ENCODE measurements at regions not wholly inside any gene's neighbourhood (a gene's known extent, or its start where the extent isn't known, plus 50 kb on each side); places are given as distances from the start of the nearest gene placed in this dataset.
"Not testable (repeated sequence)": the region's sequence is repeated elsewhere in the genome, so short reads cannot be mapped to it uniquely, and the experiment has no call there.

GRCh38 chrX:55813150-55813549 is 95.6 kb downstream of the RRAGB start:
- DNase-seq (ENCODE audit: low spot score) = no peak

DNA sequence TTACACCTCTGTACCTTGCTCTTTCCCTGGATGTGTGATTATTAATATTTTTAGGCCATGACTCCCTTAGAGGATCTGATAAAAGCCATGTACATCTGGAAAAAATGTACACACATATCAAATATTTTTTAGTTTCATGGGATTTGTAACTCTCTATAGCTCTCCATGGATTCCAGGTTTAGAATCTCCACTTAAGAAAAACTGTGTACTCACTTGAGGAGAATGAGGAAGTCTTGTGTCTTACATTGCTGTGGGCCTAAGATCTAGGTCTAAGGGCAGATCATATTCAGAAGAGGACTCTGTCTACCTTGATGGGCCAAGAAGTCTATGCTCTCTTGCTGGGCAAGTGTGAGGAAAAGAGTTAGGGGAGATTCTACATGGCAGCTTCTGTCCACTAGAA is 98.0 kb downstream of the RRAGB start:
- DNase-seq (ENCODE audit: low spot score) = no peak

- no peak for DNase-seq (ENCODE audit: low spot score)
Measured at GRCh38 chrX:55816023-55816422, 98.5 kb downstream of the RRAGB start.

DNA sequence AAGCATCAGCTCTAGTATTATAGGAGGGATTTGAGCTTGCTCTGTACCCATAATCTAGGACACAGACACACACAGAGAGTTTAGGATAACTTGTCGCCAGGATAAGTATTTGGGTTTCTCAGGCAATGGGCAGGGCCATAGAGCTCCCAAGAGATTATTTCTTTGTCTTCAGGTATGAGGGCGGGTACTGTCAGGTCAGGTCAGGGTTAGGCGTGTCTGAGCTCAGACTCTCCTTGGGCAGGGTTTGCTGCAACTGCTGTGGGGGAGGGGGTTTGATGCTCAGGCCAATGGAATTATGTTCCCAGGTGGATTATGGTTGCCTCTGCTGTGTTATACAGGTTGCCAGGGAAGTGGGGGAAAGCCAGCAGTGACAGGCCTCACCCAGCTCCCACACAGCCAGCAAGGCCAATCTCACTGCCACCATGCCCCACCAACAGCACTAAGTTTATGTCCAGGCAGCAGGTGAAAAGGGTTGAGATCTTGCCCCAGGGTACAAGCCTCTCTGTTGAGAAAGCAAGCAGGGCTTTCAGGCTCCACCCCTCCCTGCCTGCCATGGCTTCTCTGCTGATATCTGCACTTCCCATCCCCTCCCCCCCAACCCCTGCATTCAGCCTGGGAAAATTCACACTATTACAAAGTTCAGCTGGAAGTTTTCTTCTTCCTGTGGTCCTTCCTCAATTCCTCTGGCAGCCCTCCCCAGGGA is 101.3 kb downstream of the RRAGB start:
- DNase-seq (ENCODE audit: low spot score) = no peak

GRCh38 chrX:55839485-55839884 is 121.9 kb downstream of the RRAGB start:
- no peak for DNase-seq (ENCODE audit: low spot score)

DNA sequence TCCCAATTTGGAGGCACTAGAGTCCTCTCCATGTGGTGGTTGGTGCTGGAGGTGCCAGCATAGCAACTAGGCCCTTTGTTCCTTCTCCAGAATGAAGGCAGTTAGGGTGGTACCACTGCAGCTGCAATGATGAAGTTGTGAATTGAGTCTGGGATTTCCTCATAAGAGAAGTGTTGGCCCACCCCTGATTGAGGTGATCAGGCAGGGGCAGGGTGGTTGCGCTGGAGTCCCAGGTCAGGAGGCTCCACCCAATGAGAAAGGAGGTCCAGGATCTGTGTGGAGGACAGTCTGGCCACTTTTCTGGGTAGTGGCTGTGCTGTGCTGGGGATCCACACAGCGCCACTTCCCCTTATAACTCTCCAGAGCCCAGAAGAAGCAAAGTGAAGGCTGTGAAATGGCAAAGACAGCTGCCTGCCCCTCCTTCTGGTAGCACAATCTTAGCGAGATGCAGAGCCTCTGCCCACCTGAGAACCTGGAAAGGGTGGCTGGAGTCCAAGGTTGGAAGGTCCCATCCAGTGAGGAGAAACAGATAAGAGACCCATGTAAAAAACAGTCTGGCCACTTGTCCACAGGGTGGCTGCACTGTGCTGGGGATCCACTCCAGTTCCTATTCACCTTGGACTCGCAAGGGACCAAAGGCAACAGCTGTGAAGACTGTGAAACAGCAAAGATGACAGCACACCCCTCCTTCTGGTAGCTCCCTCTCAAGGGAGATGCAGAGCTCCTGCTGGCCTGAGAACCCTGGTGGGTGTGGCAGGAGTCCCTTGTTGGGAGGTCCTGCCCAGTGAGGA is 124.6 kb downstream of the RRAGB start:
- DNase-seq (ENCODE audit: low spot score) = no peak

DNA sequence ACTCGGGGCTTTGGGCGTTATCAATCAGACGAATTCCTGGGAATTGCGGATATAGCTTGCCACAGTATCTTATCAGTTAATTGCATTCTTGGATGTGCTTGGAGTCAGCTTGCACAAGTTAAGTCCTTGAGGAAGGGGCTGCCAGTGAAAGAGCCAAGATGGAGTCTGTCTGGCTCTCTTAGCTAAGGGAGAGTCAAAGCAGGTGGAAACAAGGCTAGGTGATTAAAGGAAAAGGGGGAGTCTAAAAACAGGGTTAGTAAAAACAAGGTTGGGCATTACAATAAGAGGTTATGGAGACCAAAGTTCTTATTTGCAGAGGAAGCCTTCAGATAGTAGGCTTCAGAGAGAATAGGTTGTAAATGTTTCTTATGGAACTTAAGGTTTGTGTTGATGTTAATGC is 149.2 kb downstream of the RRAGB start:
- DNase-seq (ENCODE audit: low spot score) = not testable (repeated sequence)

DNA sequence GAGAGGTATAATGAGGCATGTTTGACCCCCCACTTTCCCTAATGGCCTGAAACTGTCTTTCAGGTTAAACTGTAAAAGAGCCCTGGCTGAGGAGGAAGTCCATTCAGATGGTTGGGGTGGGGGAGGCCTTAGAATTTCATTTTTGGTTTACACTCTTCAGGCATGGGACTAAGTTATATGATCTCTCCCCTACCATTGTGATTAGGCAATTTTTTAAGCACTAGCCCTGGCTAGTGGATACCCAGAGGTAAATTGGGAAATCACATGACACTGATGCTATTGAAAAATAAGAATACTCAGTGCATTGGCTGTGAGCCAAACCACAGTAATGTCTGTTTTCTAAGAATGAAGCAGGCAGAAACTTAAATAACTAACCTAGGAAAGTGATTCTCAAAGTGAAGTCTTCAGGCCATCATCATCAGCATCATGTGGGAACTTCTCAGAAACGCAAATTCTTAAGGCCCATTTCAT is 149.7 kb downstream of the RRAGB start:
- no peak for DNase-seq (ENCODE audit: low spot score)

DNA sequence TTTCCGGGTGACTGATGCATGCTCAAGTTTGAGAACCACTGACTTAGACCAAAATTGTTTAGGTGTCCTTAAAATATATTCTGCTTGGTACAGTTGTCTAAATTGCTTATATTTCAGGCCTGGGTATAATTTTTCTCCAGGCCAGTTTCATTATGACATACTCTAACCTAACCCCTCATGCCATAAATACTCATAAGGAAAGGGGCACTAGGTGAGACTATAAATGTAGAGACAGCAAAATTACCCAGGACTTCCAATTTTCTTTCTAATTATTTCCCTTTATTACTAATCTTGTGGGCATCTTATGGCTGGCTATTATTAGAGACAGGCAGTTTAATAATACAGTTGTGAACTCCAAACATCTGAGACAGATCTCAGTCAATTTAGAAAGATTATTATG is 150.2 kb downstream of the RRAGB start:
- no peak for DNase-seq (ENCODE audit: low spot score)

GRCh38 chrX:55874807-55875206 is 157.3 kb downstream of the RRAGB start:
- DNase-seq (ENCODE audit: low spot score) = no peak

DNA sequence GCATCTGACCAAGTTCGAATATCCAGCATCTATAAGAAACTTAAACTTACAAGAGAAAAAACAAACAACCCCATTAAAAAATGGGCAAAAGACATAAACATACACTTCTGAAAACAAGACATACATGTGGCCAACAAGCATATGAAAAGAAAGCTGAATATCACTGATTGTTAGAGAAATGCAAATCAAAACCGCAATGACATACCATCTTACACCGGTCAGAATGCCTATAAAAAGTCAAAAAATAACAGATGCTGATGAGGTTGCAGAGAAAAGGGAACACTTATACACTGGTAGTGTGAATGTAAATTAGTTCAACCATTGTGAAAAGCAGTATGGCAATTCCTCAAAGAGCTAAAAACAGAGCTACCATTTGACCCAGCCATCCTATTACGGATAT is 166.0 kb downstream of the RRAGB start:
- not testable (repeated sequence) for DNase-seq (ENCODE audit: low spot score)

GRCh38 chrX:55907968-55908607 is 190.5 kb downstream of the RRAGB start:
- peak; percentile 19 for DNase-seq (ENCODE audit: low spot score)

GRCh38 chrX:55908661-55909212 is 191.2 kb downstream of the RRAGB start:
- peak; percentile 21 for DNase-seq (ENCODE audit: low spot score)

DNA sequence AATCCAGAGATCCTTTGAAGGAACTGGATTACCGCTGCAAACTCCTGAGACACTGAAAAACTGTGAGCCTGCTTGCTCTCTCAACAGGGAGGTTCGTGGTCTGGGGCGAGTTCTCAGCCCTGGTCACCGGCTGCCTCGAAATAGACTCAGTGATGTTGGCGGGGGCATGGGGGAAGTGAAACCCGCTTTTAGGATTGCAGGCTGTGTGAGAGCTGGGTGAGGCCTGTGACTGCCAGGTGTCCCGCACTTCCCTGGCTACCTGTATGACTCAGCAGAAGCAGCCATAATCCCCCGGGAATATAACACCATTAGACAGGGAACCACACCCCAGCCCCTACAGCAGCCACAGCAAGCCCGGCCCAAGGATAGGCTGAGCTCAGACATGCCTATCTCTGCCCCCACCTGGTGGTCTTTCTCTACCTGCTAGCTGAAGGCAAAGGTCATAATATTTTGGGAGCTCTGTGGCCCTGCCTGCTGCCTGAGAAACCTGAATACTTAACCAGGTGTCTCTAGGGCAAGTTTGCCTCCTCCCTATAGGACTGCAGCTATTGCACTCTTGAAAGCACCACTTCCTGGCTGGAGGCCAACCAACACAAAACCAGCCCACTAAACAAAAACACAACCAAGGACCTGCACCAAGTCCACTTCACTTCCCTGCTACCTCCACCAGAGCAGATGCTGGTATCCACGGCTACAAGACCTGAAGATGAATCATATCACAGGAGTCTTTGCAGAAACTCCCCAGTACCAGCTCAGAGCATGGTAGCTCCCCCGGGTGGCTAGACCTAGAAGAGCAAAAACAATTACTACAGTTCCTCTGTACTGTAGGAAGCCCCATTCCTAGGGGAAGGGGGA is 202.0 kb downstream of the RRAGB start:
- no peak for DNase-seq (ENCODE audit: low spot score)

- no peak for DNase-seq (ENCODE audit: low spot score)
Measured at GRCh38 chrX:55924574-55924973, 207.0 kb downstream of the RRAGB start.

GRCh38 chrX:55928529-55928928 is 211.0 kb downstream of the RRAGB start:
- DNase-seq (ENCODE audit: low spot score) = not testable (repeated sequence)

All from globus pallidus (tissue), 1 donor.